ENCODE measurements at regions not wholly inside any gene's neighbourhood (a gene's known extent, or its start where the extent isn't known, plus 50 kb on each side); places are given as distances from the start of the nearest gene placed in this dataset.

GRCh38 chr10:4569151-4569550 lies 256.9 kb upstream of the AKR1E2 start:
- DNase-seq (ENCODE audit: low spot score): no peak
- no peak for TF ChIP-seq CTCF (IDR thresholded peaks at IDR 0.05; ENCODE audit: extremely low read depth, missing control alignments)

GRCh38 chr10:4568731-4569130 lies 257.3 kb upstream of the AKR1E2 start:
- no peak for DNase-seq (ENCODE audit: low spot score)
- no peak for TF ChIP-seq CTCF (IDR thresholded peaks at IDR 0.05; ENCODE audit: extremely low read depth, missing control alignments)

DNA sequence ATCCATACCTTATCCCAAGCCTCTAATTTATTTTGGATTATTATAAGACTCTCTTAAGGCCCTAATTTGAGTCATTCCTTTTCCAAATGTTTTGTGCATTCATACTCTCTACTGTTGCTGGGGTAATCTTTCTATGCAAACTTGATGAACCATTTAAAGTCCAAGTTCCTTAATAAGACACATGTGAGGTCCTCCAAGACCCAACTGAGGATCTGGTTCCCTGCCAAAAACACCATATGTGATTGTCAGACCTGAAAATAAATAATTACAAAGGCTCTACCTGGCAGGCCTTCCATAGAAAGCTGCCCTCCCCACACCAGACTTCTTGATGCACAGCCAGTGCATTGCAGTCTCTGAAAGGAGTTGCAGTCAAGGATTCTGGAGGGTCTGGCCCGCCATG lies 257.9 kb upstream of the AKR1E2 start:
- no peak for TF ChIP-seq CTCF (IDR thresholded peaks at IDR 0.05; ENCODE audit: extremely low read depth, missing control alignments)
- DNase-seq (ENCODE audit: low spot score): no peak

DNA sequence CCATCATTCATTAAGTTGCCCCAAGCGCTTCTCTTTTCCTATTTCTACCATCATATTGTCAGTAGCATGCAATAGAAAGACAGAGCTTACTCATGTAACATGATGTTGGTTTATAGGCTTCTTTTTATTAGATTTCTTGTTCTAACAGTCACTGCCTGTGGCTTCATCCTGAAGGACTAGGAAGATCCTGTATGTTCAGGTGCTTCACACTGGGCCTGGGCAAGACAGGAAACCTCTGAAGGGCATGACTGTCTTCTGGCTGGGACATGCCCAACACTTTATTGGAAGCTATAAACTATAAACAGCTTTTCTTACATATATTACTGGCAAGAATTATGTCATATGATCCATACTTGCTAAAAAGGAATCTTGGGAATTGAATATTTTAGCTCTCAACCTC lies 258.4 kb upstream of the AKR1E2 start:
- DNase-seq (ENCODE audit: low spot score): no peak
- no peak for TF ChIP-seq CTCF (IDR thresholded peaks at IDR 0.05; ENCODE audit: extremely low read depth, missing control alignments)

DNA sequence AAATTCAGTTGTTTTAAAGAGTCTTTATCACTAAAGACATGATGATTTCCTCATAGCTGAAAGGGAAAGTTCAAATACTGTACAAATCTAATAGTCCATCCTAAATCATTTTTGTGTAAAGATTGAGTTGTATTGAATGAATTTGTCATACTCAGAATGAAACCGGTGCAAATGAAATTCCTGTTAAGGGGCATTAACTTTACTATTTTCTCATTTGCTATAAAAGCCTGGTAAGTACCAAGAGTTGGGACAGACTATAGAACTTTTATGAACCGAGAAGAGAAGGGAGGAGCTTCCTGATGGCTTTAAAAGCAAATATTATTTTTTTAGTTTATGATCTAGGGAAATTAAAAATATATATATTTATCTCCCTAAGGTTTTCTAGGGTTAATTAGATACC lies 260.0 kb upstream of the AKR1E2 start:
- TF ChIP-seq CTCF (IDR thresholded peaks at IDR 0.05; ENCODE audit: extremely low read depth, missing control alignments): no peak
- no peak for DNase-seq (ENCODE audit: low spot score)

DNA sequence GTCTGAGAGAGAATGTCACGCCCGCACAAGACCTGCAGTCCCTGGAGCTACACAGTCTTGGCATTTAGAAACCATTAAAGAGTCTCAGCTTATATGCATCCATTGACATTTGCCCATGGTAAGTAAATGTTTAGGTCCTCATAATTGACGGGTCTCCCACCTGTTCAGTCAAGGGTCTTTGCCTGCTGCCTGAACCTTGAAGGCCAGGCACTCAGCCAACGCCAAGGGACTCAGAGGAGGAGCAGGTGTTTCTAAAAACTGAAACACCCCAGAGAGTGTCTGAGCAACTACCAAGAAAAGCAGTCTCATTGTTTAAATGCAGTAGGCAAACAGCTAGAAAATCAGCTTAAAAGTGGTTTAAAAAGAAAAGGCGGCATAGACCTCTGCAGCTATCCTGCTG lies 264.7 kb upstream of the AKR1E2 start:
- no peak for DNase-seq (ENCODE audit: low spot score)
- no peak for TF ChIP-seq CTCF (IDR thresholded peaks at IDR 0.05; ENCODE audit: extremely low read depth, missing control alignments)

- DNase-seq (ENCODE audit: low spot score): no peak
- TF ChIP-seq CTCF (IDR thresholded peaks at IDR 0.05; ENCODE audit: extremely low read depth, missing control alignments): no peak
Measured at GRCh38 chr10:4557469-4557868, 268.5 kb upstream of the AKR1E2 start.

All from GM20000 (cell line).